ENCODE measurements at regions not wholly inside any gene's neighbourhood (a gene's known extent, or its start where the extent isn't known, plus 50 kb on each side); places are given as distances from the start of the nearest gene placed in this dataset.

GRCh38 chr6:156114541-156114940 is 658.9 kb upstream of the NOX3 start:
- no peak for TF ChIP-seq POLR2A (IDR thresholded peaks at IDR 0.05; ENCODE audit: low read length)
- no peak for TF ChIP-seq GATA1 (IDR thresholded peaks at IDR 0.05; ENCODE audit: low read depth, low read length)
